GM12865 (cell line): ENCODE measurements at regions not wholly inside any gene's neighbourhood (a gene's known extent, or its start where the extent isn't known, plus 50 kb on each side); places are given as distances from the start of the nearest gene placed in this dataset.

ENCODE experiments used
- DNase-seq: peaks from one replicate; pipeline ENCODE4 v3.0.0; 2010; ENCODE audit warnings: low read depth
- H3K4me3 ChIP-seq: 2 replicates; pipeline ENCODE4 v1.5.1; 2011; ENCODE audit warnings: mild to moderate bottlenecking, low read depth, low read length, control low read depth
- TF ChIP-seq, protein P1 (sequence below): IDR thresholded peaks from 2 replicates; pipeline ENCODE4 v1.5.1; 2011; ENCODE audit warnings: low read length, control low read depth, low read depth, inconsistent platforms; ENCODE audit not compliant: insufficient read depth; ENCODE audit errors: missing control alignments

DNA sequence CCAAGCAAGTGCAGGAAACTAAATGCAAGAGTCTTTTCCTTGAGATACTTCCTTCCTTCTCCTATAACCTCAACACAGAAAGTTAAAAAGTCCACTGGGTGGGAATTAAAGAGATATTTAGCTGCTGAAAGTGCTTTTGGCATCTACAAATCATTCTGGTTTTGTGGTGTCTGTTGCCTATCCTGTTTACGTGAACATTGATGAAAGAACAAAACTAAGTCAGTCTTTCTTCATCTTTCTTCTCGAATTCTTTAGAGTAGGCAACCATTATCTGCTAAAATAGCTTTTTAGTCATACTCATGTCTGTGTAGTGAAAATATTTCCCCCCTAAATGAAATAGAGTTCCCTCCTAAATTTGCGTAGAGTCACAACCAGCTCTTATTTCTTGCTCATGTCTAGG is 838.6 kb downstream of the GATA3 start:
- H3K4me3 ChIP-seq: no peak overlapping the region

DNA sequence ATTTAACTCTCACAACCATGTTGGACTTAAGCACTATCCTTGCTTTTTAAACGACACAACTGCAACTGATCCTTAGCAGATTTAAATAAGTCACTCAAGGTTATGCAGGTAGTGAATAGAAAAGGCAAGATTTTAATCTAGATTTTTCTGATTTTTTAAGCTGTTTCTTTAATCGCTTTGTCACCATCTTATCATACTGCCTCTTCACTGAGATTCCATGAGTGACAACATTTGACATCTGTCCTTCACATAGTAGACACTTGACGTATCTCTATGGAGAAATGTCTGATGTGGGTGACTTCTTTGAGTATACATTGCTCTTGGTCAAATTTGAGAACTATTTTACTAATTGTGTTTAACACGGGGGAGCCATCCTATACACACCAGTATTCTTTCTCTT is 839.7 kb downstream of the GATA3 start:
- TF ChIP-seq, protein P1, sequence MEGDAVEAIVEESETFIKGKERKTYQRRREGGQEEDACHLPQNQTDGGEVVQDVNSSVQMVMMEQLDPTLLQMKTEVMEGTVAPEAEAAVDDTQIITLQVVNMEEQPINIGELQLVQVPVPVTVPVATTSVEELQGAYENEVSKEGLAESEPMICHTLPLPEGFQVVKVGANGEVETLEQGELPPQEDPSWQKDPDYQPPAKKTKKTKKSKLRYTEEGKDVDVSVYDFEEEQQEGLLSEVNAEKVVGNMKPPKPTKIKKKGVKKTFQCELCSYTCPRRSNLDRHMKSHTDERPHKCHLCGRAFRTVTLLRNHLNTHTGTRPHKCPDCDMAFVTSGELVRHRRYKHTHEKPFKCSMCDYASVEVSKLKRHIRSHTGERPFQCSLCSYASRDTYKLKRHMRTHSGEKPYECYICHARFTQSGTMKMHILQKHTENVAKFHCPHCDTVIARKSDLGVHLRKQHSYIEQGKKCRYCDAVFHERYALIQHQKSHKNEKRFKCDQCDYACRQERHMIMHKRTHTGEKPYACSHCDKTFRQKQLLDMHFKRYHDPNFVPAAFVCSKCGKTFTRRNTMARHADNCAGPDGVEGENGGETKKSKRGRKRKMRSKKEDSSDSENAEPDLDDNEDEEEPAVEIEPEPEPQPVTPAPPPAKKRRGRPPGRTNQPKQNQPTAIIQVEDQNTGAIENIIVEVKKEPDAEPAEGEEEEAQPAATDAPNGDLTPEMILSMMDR: no peak
- no peak for DNase-seq
- no peak overlapping the region for H3K4me3 ChIP-seq

More for the DNA sequence above, 838.6 kb downstream of the GATA3 start:
- DNase-seq: no peak
- TF ChIP-seq, protein P1: no peak

DNA sequence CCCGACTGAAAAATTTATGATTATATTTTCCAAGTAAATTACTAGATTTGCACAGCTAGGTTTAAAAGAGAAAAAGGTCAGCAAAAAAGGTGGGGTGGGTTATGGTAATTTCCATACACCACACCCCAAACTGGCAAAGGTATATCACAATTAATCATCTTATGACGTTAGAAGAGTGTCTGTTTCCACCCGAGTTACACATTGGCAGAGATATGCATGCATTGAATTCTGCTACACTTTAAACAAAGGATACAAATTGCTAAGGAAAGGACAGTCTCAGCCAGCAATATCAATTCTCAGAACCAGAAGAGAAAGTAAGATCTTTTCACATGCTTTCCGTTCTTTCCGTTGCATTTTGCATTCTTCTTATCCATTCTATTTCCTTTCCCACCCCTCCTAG is 843.3 kb downstream of the GATA3 start:
- TF ChIP-seq, protein P1: no peak
- no peak overlapping the region for H3K4me3 ChIP-seq
- no peak for DNase-seq

DNA sequence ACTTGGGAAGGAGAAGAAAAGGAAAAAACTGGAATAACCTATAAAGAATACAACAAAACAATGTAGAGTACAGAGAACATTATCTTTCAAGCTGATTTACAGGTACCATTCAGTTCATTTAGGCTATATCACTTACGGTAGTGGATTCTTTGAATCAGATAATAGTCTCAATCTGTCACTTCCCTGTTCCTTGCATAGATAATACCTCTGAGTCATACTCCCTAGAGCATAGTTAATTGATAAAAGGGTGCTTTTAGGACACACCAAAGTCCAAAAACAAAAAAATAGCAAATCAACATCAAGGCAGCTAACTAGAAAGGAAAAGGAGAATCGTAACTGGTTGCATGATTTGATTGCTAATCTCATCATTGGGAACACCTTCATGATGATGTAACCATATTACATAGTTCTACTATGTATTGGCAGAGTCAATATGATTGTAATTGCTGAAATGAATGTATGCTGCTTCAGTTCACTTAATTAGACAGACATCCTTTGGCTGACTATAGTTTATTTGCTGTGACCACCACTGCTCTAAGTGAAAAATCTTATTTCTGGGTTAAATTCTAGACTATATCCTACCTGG is 844.4 kb downstream of the GATA3 start:
- TF ChIP-seq, protein P1: no peak
- H3K4me3 ChIP-seq: no peak overlapping the region
- no peak for DNase-seq

DNA sequence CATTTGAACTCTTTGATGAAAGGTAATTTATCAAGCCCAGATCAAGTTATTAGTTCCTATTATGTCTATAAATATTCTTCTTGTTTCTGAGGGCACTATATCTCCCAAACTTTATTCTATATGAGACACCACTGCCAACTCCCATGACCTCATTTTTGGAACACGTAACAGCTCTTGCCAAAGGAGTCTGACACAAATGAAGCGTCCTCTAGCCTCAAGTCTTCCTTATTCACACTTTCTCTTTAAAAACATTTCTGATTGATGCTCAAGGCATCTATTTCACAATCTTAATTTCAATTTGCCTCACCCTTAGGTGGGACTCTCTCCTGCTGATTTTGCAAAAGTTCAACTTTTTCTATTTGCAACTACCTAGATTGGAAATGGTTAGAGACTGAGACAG is 848.4 kb downstream of the GATA3 start:
- H3K4me3 ChIP-seq: no peak overlapping the region
- TF ChIP-seq, protein P1: no peak

DNA sequence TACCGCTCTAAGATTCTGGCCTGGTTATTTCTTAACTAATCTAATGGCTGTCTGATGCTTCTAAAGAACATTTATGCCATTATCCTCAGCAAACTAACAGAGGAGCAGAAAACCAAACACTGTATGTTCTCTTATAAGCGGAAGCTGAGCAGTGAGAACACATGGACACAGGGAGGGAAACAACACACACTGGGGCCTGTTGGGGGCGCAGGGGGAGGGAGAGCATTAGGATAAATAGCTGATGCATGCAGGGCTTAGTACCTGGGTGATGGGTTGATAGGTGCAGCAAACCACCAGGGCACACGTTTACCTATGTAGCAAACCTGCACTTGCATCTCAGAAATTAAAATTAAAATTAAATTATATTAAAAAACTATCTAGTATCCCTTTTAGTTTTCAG is 853.5 kb downstream of the GATA3 start:
- TF ChIP-seq, protein P1: no peak
- H3K4me3 ChIP-seq: no peak overlapping the region
- no peak for DNase-seq

More for the DNA sequence above, 848.4 kb downstream of the GATA3 start:
- no peak for DNase-seq

DNA sequence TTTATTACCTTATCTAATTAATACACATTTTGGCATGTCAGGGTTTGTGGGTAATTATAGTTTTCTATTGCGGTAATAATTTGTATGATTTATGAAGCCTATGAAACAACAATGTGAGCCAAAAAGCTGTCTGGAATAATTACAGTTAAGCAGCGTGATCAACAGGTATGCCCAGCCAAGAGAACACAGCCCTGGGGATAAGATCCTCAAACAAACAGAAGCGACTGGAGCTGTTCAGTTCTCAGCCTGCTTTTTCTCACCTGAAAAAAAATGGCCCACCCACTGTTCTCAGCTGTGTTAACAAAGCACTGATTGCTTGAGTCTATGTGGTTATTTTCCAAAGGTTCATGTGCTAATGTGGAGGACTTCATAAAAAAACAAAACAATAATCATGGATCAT is 855.8 kb downstream of the GATA3 start:
- no peak for DNase-seq
- TF ChIP-seq, protein P1: no peak
- no peak overlapping the region for H3K4me3 ChIP-seq
